Tibial nerve (tissue), 4 donors: ENCODE measurements at regions not wholly inside any gene's neighbourhood (a gene's known extent, or its start where the extent isn't known, plus 50 kb on each side); places are given as distances from the start of the nearest gene placed in this dataset.

Experiments used
- CTCF ChIP-seq, 5 experiments: fragments of 200-600 bp in 3 of 5; fragments of 450-650 bp in 2 of 5; sonication (generic) in 3 of 5; IDR thresholded peaks; one replicate each; pipeline ENCODE4 v1.5.1; 2016 to 2019; ENCODE audit warnings: antibody characterized with exemption in 5 of 5, mild to moderate bottlenecking in 3 of 5, moderate library complexity in 2 of 5
- EP300 ChIP-seq, 2 donors: sonication (generic); formaldehyde crosslinking; IDR thresholded peaks; one replicate each; pipeline ENCODE4 v1.6.1; 2017; ENCODE audit warnings: antibody characterized with exemption in 2 of 2, mild to moderate bottlenecking in 1 of 2
- POLR2A ChIP-seq, 2 donors: fragments of 450-650 bp; IDR thresholded peaks; one replicate each; pipeline ENCODE4 v1.6.1; 2017; ENCODE audit warnings: antibody characterized with exemption in 2 of 2, mild to moderate bottlenecking in 2 of 2, moderate library complexity in 2 of 2

- TF ChIP-seq CTCF (IDR thresholded peaks at IDR 0.05) (no peak), POLR2A (IDR thresholded peaks at IDR 0.05) (no peak), EP300 (IDR thresholded peaks at IDR 0.05) (no peak)
Measured at GRCh38 chrX:15960237-15960636, 105.6 kb upstream of the AP1S2 start.
